Stimulated activated naive CD8-positive, alpha-beta T cell treated with anti-CD3 and anti-CD28 coated beads, Interleukin-15, amount 100 ng/mL, for 72 hours (primary cell): ENCODE measurements at regions not wholly inside any gene's neighbourhood (a gene's known extent, or its start where the extent isn't known, plus 50 kb on each side); places are given as distances from the start of the nearest gene placed in this dataset.

Experiments used
- ATAC-seq: fragments of 150-1000 bp; cut with Tn5 transposase; 2 replicates; pipeline ENCODE4 v1.10.0; 2021; ENCODE audit warnings: mild to moderate bottlenecking, moderate library complexity
- DNase-seq, 2 donors: peaks; one replicate each; pipeline ENCODE4 v3.0.0; 2021 to 2022
- H3K27ac Mint-ChIP-seq, 2 donors: one replicate each; pipeline ENCODE4 v1.8.0; 2022; ENCODE audit warnings: mild to moderate bottlenecking in 2 of 2, mixed read lengths in 2 of 2, moderate library complexity in 2 of 2
- H3K27me3 Mint-ChIP-seq: one replicate; pipeline ENCODE4 v1.8.0; 2022; ENCODE audit warnings: mixed read lengths
- H3K4me1 Mint-ChIP-seq: one replicate; pipeline ENCODE4 v1.8.0; 2022; ENCODE audit warnings: mild to moderate bottlenecking, mixed read lengths
- H3K4me3 Mint-ChIP-seq, 2 donors: one replicate each; pipeline ENCODE4 v1.8.0; 2022; ENCODE audit warnings: mild to moderate bottlenecking in 2 of 2, mixed read lengths in 2 of 2, moderate library complexity in 1 of 2
- H3K9me3 Mint-ChIP-seq, 2 donors: one replicate each; pipeline ENCODE4 v1.8.0; 2022; ENCODE audit warnings: mixed read lengths in 2 of 2

DNA sequence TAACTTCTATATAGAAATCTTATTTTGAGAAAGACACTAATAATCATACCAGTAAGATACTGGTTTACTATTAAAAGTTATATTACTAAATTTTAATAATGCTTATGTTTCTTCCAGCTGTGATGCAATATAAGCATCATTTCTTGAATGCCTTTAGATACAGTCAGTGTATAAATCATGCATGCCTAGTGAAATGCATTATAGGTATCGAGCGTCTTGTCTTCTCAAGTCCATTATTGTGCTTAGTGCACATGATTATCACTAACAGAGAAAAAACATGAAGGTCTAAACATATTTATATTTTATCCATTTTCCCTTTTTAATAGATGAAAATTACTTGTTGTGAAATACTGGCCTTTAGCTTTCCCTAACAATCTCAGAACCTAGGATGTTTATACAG, 1021.5 kb upstream of the AGA start:
- peaks cover 0 to 14% of the 10 kb centered on the region in 2 donors for H3K9me3 Mint-ChIP-seq
- ATAC-seq (no peak), DNase-seq (no peak)
- no peak overlapping the region for H3K27ac Mint-ChIP-seq
- H3K4me3 Mint-ChIP-seq = no peak overlapping the region
- H3K27me3 Mint-ChIP-seq = no peaks in the 10 kb centered on the region
- H3K4me1 Mint-ChIP-seq = no peaks in the 10 kb centered on the region

DNA sequence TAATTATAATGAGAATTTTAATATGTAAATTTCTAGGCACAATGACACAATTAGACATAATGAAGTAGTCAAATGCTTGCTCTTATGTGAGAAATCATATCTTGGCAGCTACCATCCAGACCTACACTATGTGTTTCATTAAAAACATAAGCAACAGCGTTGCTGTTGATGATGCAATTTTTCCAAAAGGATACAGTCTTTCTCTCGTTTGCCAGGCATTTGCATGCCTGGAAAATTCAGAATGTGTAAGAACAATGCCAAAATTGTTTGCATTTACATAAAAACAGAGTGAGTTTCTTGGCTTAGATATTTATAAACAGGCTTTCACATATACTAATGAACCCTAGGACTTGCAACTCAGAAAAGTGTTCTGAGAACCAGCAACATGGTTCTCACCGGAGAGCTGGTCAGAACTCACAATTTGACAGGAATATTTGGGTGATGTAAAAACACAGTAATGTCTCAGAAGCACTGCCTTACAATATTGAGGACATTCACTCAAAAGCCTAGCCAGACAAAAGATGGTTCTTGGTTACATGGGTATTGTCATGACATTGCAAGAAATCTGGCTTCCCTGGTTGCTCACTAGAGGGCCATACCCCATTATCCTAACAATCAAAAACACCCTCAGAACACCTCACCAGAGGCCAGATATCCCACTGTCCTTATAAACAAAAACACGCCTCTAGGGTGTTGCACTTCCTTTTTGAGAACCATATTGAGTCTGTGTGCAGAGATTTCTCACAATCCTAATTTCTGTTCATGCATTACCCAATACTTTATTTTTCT, 1029.0 kb upstream of the AGA start:
- Mint-ChIP-seq H3K4me1 (no peaks in the 10 kb centered on the region), H3K9me3 (peaks cover 8 to 10% of the 10 kb centered on the region in 2 donors), H3K27ac (no peak overlapping the region), H3K27me3 (no peaks in the 10 kb centered on the region), H3K4me3 (no peak overlapping the region)
- DNase-seq = no peak
- ATAC-seq = no peak

DNA sequence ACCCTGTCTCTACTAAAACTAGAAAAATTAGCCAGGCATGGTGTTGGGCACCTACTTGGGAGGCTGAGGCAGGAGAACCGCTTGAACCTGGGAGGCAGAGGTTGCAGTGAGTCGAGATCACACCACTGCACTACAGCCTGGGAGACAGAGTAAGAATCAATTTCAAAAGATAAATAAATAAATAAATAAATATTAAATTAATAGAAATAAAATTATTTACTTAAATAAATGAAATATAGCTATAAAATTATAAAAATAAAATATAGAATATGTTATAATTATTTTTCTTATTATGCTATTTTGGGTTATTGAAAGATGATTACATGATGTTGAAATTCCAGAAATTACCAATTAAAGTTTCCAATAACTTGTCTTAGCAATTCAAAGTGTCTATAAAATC, 1029.8 kb upstream of the AGA start:
- Mint-ChIP-seq H3K9me3 (peaks cover 8 to 10% of the 10 kb centered on the region in 2 donors), H3K4me3 (no peak overlapping the region), H3K27ac (no peak overlapping the region), H3K27me3 (no peaks in the 10 kb centered on the region), H3K4me1 (no peaks in the 10 kb centered on the region)
- DNase-seq (no peak), ATAC-seq (no peak)

DNA sequence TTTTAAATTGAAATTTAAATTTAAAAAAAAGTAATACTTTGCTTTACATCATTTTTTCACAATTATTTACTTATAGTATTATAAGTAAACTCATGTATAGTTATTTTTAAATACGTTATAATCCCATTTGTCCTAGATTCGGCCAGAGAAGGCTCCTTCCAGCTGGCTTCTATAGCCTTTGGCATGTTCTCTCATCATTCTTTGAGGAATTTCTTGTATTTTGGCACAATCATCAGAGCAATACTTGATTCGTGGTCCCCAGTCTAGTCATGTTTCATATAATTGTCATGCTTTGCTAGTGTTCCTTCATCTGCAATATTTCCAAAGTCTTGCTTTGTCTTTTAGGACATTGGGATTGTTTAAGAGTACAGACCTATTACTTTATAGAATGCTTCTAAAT, 1037.9 kb upstream of the AGA start:
- no peaks in the 10 kb centered on the region for H3K27me3 Mint-ChIP-seq
- no peaks in the 10 kb centered on the region for H3K4me1 Mint-ChIP-seq
- DNase-seq (no peak), ATAC-seq (no peak)
- no peak overlapping the region for H3K4me3 Mint-ChIP-seq
- H3K9me3 Mint-ChIP-seq = no peaks in the 10 kb centered on the region
- no peak overlapping the region for H3K27ac Mint-ChIP-seq

DNA sequence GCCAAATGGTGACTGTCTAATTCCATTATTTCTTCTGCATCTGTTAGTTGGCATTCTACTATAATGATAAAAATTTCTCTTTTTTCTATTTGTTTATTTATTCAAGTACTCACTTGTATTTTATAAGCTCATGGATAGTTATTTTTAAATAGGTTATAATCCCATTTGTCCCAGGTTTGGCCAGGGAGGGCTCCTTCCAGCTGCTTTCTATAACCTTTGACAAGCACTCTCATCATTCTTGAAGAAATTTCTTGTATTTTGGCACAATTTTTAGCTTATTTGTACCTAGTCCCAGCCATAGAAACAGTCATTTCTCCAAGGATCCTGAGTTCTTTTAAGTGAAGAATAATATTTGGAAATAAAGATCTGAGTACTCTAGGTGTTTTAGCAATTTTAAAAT, 1038.6 kb upstream of the AGA start:
- no peak for ATAC-seq
- H3K4me1 Mint-ChIP-seq = no peaks in the 10 kb centered on the region
- no peaks in the 10 kb centered on the region for H3K9me3 Mint-ChIP-seq
- H3K27ac Mint-ChIP-seq = no peak overlapping the region
- DNase-seq = no peak
- no peaks in the 10 kb centered on the region for H3K27me3 Mint-ChIP-seq
- no peak overlapping the region for H3K4me3 Mint-ChIP-seq

DNA sequence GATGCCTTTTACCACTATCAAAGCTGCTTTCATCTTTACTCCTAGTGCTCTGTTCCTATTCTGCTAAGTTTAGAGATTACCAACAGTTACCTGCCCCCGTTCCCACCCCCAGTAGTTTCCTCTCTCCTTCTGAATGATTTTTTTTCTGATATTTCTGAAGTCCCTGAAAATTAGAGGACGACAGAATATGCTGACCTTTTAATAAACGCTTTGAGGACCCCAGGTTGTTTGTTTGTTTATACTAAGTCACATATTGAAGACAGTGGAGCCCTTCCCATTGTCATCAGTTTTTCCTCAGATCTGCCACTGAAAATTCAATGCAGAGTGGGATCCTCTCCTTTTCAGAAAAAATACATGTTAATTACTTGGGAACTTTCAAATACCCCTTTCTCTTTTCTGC, 1039.3 kb upstream of the AGA start:
- Mint-ChIP-seq H3K27ac (no peak overlapping the region), H3K27me3 (no peaks in the 10 kb centered on the region), H3K9me3 (no peaks in the 10 kb centered on the region), H3K4me3 (no peak overlapping the region), H3K4me1 (no peaks in the 10 kb centered on the region)
- no peak for ATAC-seq
- no peak for DNase-seq

DNA sequence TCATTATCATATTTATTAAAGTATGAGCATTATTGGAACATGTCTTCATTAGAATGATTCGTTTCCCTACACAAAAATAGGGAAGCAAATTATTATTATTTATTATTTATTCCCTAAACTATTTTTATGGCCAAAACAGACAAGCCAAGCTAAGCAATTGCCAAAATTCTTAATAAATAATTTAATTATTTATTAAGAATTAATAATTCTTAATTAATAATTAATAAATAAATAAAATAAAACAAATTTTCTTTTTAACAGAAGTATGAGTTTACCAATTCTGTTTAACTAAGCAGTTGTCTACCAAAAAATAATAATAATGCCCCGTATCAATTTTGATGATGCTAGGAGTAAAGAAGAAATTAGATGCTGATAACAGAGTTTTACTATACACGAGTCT, 1080.8 kb upstream of the AGA start:
- Mint-ChIP-seq H3K4me3 (no peak overlapping the region), H3K9me3 (peaks cover 5 to 7% of the 10 kb centered on the region in 2 donors), H3K27ac (no peak overlapping the region), H3K27me3 (no peaks in the 10 kb centered on the region), H3K4me1 (no peaks in the 10 kb centered on the region)
- no peak for ATAC-seq
- no peak for DNase-seq

DNA sequence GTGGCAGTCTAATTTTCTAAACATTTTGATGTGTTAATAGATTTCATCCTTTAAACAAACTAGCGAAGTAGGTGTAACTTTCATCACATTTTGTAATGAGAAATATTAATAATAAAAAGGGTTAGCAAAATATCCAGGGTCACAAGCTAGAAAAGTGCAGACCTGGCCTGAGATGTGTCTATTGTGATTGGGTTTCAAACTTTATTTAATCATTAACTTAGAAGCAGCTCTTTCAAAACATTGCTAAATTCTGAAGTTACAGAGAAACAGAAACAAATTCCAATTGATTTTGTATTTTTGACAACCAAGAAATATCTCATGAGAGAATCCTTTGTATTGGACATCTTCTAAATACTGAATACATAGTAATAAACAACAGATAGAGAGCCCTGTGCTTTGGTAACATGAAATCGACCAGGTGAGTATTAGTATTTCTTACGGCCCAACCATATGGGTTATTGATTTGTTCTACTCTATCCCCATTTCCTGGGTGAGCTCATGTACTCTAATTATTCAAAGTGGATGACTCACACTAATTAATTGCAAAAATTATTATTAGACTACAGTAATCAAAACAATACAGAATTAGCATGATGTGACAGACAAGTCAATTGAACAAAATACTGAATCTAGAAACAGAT, 1093.8 kb upstream of the AGA start:
- Mint-ChIP-seq H3K4me1 (no peaks in the 10 kb centered on the region), H3K9me3 (peaks cover 9 to 17% of the 10 kb centered on the region in 2 donors), H3K27ac (no peak overlapping the region), H3K4me3 (no peak overlapping the region), H3K27me3 (no peaks in the 10 kb centered on the region)
- DNase-seq = no peak
- ATAC-seq = no peak

DNA sequence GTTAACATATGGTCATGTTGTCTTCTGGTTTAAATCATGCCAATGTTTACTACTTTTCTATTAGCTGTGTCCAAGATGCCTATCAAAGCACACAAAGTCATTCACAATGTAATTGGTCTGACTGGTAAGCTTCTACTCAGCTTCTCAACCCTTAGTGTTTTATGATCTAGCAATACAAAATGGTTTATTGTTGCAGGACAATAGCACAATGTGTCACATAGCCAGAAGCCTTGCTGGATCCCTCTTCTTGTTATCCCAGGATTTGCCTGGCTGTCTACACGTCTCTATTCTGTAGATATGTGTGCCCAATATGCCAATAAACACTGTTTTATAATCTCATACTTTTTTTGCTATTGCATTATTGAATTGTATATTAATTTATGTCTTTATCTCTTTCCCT, 1111.0 kb upstream of the AGA start:
- Mint-ChIP-seq H3K27ac (no peak overlapping the region), H3K4me3 (no peak overlapping the region), H3K4me1 (no peaks in the 10 kb centered on the region), H3K27me3 (no peaks in the 10 kb centered on the region), H3K9me3 (no peaks in the 10 kb centered on the region)
- ATAC-seq = no peak
- no peak for DNase-seq

DNA sequence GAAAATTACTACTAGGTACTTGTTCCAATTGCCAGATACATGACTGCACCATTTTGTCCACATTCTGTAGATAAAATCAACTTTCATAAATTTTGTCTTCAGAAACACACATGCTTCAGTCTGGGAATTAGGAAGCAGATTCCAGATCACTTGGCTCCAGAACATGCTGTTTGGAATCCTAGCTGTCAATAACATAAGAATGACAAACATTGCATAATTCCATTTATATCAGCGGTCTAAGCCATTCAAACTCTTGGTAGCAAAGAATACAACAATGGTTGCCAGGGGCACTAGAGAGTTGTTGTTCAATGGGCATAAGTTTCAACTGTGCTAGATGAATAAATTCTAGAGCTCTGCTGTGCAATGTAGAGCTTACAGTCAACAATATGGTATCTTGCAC, 1112.1 kb upstream of the AGA start:
- ATAC-seq (no peak), DNase-seq (no peak)
- no peak overlapping the region for H3K4me3 Mint-ChIP-seq
- H3K27me3 Mint-ChIP-seq = no peaks in the 10 kb centered on the region
- no peaks in the 10 kb centered on the region for H3K4me1 Mint-ChIP-seq
- H3K27ac Mint-ChIP-seq = no peak overlapping the region
- H3K9me3 Mint-ChIP-seq = no peaks in the 10 kb centered on the region

DNA sequence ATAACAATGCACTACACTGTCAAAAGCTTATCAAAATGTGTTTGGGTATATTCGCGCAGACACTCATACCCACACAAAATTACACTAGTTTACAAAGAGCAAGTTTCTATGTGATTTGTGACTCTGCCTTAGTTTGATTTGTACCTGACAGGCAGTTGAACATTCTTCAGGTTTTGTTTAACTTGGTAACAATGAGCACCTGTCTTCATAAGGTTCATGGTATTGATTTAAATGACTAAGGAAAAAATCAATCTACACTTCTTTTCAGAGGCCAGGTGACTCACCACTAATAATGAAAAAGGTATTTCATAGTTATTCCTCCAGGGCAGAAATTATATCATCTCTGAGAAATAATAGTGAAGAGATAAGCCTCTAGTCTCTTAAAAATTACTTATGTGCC, 1114.6 kb upstream of the AGA start:
- Mint-ChIP-seq H3K4me3 (no peak overlapping the region), H3K27me3 (no peaks in the 10 kb centered on the region), H3K4me1 (no peaks in the 10 kb centered on the region), H3K9me3 (no peaks in the 10 kb centered on the region), H3K27ac (no peak overlapping the region)
- ATAC-seq (no peak), DNase-seq (no peak)

DNA sequence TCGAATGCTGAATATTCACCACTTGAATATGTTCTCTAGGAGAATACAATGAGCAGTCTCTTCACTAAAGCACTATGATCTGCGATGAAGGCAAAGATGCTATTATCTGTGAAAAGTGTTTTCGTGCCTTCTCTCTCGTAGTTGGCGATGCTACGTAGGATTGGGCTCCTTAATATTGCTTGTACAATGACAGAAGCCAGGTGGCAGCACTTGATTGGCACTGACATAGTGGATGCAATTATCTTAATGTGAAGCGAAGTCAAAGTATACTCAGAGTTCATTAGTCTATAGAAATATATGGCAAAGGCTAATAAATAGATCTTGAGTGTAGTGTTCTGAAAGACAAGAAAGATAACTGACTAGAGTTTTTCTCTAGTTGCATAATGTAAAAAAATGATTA, 1135.7 kb upstream of the AGA start:
- Mint-ChIP-seq H3K4me1 (no peaks in the 10 kb centered on the region), H3K4me3 (no peak overlapping the region), H3K27ac (no peak overlapping the region), H3K9me3 (peaks cover 0 to 5% of the 10 kb centered on the region in 2 donors), H3K27me3 (no peaks in the 10 kb centered on the region)
- ATAC-seq = no peak
- no peak for DNase-seq

DNA sequence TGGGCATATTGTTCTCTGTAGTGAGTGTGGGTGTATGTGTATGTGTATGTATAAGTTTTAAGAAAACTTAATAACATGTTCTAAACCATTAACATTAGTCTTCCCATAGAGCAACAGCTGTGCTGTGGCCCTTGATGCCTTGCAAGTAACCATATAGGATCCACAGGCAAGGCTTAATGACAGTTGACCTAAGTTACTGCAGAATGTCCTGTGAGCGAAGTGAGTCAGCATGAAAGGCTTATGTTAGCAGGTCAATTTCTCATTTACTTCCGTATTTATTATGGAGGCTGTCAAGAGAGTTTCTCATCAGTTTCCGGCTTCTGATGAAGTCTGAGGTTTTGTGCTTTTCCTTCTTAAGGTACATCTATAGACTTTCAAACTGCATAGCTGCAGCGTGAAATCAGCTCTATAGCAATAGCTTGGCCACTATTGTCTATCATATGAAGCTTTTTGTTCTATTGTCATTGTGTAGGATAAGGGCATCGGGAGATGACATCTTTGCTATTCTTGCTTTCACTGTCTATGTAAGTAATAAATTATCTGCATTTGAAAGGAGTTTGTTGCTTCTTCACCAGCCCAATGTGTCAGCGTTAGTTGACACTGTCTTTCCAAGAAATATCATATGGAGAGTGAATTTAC, 1153.4 kb upstream of the AGA start:
- DNase-seq (no peak), ATAC-seq (no peak)
- Mint-ChIP-seq H3K9me3 (peaks cover 4 to 10% of the 10 kb centered on the region in 2 donors), H3K4me3 (no peak overlapping the region), H3K27me3 (no peaks in the 10 kb centered on the region), H3K4me1 (no peaks in the 10 kb centered on the region), H3K27ac (no peak overlapping the region)

DNA sequence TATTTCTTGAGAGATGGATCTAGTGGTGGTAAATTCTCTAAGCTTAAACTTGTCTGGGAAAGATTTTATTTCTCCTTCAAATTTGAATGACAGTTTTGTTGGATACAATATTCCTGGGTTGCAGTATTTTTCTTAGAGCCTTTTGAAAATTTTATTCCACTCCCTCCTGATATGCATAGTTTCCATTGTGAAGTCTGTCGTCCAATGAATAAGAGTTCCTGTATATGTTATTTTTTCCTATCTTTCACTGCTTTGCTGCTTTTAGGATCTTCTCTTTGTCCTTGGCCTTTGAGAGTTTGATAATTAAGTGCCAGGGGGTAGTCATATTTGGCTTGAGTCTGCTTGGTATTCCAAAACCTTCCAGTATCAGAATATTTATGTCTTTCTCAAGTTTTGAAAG, 1156.4 kb upstream of the AGA start:
- DNase-seq (no peak), ATAC-seq (no peak)
- no peak overlapping the region for H3K4me3 Mint-ChIP-seq
- no peak overlapping the region for H3K27ac Mint-ChIP-seq
- no peaks in the 10 kb centered on the region for H3K27me3 Mint-ChIP-seq
- no peaks in the 10 kb centered on the region for H3K4me1 Mint-ChIP-seq
- H3K9me3 Mint-ChIP-seq = peaks cover 0 to 10% of the 10 kb centered on the region in 2 donors

DNA sequence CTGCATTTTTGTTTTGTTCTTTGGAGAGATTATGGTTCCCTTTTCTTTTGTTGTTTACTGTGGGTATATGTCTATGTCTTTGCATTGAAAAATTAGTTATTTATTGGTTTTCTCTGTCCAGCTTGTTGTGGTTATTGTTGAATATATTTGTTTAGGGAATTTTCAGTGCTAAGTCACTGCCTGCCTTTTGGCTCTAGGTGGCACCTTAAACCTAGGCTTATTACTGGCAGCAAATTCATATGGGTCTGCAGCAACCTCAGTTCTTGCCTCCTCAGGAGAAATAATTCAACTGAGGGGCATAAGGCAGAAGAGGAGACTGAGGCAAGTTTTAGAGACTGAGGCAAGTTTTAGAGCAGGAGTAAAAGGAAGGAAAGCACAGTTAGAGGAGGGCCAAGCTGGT, 1157.3 kb upstream of the AGA start:
- Mint-ChIP-seq H3K9me3 (peaks cover 0 to 10% of the 10 kb centered on the region in 2 donors), H3K4me3 (no peak overlapping the region), H3K27me3 (no peaks in the 10 kb centered on the region), H3K4me1 (no peaks in the 10 kb centered on the region), H3K27ac (no peak overlapping the region)
- ATAC-seq (no peak), DNase-seq (no peak)

DNA sequence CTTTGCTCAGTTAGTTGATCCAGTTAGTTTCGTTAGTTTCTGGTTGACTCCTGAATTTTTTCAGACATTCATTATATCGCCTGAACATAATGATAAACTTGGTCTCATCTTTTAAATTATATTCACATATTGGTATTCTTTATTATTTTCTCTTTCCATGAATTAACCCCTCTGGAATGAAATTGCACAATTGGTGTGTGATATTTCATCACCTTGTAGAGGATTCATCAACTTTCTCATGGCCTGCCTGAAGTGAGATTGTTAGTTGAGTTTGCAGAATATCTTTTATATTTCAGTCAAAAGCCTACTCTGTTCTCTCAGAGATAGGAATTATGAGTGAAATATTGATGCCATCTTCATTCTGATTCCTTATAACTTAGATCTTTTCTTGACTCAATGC, 1160.6 kb upstream of the AGA start:
- Mint-ChIP-seq H3K9me3 (peaks cover 0 to 10% of the 10 kb centered on the region in 2 donors), H3K27ac (no peak overlapping the region), H3K27me3 (no peaks in the 10 kb centered on the region), H3K4me1 (no peaks in the 10 kb centered on the region), H3K4me3 (no peak overlapping the region)
- ATAC-seq (no peak), DNase-seq (no peak)
